SK-N-MC (cell line): ENCODE measurements at regions not wholly inside any gene's neighbourhood (a gene's known extent, or its start where the extent isn't known, plus 50 kb on each side); places are given as distances from the start of the nearest gene placed in this dataset.

Experiments used
- EZH2 ChIP-seq: fragments of 200-600 bp; sonication (generic); IDR thresholded peaks from one replicate; pipeline ENCODE4 v1.6.1; 2017; ENCODE audit warnings: antibody characterized with exemption
- POLR2AphosphoS5 ChIP-seq: IDR thresholded peaks from 2 replicates; pipeline ENCODE4 v1.6.1; 2012; ENCODE audit warnings: mild to moderate bottlenecking, low read depth, low read length, borderline replicate concordance

GRCh38 chr5:27477550-27477949 is 439.2 kb upstream of the CDH9 start:
- no peak for TF ChIP-seq POLR2AphosphoS5
- no peak for TF ChIP-seq EZH2
